CD4-positive, alpha-beta T cell treated with Interleukin-1 beta for 1 hour (primary cell): ENCODE measurements at regions not wholly inside any gene's neighbourhood (a gene's known extent, or its start where the extent isn't known, plus 50 kb on each side); places are given as distances from the start of the nearest gene placed in this dataset.
"Not testable (repeated sequence)": the region's sequence is repeated elsewhere in the genome, so short reads cannot be mapped to it uniquely, and the experiment has no call there.

Experiments
- DNase-seq, 2 donors: peaks; one replicate each; pipeline ENCODE4 v3.0.0-alpha.2; 2020 to 2022

DNA sequence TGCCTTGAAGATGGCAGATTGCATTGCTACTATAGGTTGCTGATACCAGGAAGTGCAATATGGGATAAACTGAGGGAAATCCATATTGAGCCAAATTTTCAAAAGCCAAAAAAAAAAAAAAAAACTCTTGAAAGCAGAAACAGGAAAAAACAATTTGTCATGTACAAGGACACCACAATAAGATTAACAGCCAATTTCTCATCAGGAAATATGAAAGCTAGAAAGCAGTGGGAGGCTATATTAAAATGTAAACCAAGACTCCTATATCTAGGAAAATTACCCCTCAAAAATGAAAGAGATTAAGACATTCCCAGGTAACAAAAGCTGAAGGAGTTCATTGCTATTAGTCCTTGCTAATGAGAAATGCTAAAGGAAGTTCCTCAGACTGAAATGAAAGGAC is 462.8 kb upstream of the DPH6 start:
- no peak for DNase-seq

DNA sequence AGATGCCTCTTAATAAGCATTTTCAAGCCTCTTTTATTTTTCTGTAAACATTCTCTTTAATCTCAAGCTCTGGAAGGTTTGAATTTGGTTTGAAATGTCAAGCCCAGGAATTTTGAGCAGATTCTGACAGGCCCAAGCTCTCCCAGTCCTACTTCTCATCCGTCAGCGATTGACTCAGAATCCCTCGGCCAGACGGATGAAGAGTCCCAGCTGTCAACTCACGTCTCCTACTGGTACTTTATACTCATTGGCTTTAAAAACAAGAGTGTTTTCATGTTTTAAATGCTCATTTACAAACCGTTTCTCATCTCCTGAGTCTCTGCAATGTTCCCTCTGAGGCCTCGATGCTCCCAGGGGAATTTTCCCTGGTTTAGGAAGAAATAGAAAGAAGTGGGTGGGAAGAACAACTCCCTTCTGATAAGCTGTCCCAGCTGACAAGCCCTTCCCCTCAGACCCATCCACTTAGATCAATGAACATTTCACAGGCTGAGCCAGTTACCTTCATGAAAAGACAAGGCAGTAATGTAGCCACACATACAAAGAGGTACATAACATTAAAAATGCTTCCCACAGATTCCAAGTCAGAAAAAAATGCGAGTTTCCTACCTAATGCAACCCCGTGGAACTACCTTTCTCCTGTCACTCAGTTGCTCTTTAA is 478.2 kb upstream of the DPH6 start:
- DNase-seq: no peak

GRCh38 chr15:36026627-36027283 is 480.8 kb upstream of the DPH6 start:
- no peak for DNase-seq

GRCh38 chr15:36029606-36030210 is 483.7 kb upstream of the DPH6 start:
- DNase-seq: no peak

DNA sequence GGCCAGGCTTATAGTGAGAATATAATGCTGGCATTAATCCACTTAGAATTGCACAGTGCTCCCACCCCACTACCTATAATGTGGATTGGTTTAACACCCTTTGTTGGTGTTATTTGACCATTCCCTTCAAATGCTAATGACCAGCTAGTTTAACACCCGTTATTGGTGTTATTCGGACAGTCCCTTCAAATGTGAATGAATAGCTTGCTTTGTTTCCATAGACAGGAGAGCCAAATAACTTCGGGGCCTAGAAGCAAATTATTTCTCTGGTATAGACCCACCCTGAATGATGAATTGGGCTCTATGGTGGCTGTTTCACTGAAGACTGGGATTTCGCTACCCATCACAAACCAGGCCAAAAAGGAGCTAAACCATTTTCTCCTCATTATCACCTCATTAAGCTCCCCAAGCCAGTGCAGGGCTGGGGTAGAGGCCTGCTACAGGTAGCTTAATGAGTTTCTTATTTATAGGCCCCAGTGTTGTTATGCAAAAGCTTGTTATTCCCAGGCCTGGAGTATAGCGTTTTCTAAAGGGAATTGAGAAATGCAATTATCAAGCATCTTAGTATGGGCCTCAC is 494.1 kb upstream of the DPH6 start:
- no peak for DNase-seq

- not testable (repeated sequence) for DNase-seq
Measured at GRCh38 chr15:36047018-36047716, 501.2 kb upstream of the DPH6 start.

GRCh38 chr15:36050899-36051298 is 504.9 kb upstream of the DPH6 start:
- no peak for DNase-seq

GRCh38 chr15:36052641-36053040 is 506.7 kb upstream of the DPH6 start:
- not testable (repeated sequence) for DNase-seq

DNA sequence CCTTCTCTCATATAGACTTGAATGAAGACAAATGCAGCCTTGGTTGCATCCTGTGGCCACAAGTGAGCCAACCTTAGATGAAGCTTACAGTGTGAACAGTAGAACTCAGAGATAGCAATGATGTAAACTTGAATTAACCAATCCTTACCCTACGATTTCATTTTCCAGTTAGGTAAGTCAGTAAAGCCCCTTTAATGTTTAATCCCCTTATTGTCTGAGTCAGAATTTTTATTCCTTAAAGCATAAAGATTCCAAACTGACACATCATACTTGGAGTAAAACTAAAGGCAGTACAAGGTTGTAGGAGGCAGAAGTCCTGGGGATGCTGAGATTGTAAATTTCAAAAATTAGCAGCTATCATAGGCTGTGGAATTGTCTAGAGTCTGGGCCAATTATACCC is 507.8 kb upstream of the DPH6 start:
- DNase-seq: no peak

GRCh38 chr15:36059596-36059995 is 513.6 kb upstream of the DPH6 start:
- DNase-seq: no peak

- no peak for DNase-seq
Measured at GRCh38 chr15:36062357-36062756, 516.4 kb upstream of the DPH6 start.

DNA sequence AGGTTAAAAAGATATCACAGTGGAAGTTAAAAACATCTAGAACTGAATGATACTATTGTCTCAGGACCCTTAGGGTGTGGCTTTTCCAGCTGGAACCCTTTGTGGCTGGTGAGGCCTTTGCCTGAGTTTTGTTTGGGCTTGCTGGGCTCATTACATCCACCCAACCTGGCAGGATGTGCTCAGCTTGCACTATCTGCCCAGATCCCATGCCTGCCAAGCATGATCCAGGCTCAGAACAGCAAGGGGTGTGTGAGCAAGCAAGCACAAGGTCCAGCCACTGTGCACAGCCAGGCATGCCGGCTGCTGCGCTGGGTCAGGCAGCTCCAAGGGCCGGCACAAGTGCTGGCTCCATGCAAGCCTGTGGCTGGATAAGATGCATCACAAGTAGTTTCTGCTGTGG is 512.7 kb upstream of the CDIN1 start:
- no peak for DNase-seq

DNA sequence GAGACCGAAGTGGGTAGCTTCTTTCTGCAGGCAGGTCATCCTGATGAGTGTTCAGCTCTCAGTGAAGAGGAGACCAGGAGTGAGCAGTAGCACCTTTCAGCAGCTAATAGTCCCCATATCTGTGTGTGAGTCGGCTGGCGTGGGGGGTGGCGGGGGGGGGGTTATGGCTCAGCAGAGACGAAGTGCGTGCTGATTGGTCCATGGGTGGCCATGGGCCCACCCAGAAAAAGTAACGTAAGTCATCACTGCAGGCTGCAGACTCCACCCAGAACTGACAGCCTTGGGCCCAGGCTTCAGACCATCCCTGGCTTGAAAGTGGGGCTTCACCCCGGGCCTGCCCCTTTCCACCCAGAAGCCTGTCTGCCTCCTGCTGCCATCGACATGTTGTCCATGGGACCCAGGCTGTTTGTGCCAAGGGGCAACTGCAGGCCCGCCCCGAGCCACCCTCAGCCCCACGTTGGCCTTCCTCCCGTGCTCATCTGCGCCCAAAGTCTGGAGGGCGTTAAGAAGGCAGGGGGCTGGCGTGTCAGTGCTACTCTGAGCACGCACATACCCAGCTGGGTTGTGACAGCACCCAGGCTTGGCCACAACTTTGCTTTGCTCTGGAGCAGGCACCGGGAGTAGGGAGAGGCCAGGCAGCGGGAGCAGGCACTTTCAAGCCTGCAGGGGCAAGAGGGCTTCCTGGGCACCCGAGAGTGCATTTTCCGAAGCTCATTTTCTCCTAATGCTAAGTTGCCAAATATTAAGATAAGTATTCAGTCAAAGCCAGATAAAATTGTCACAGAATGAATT is 511.7 kb upstream of the CDIN1 start:
- DNase-seq: no peak

- no peak for DNase-seq
Measured at GRCh38 chr15:36075333-36075732, 504.1 kb upstream of the CDIN1 start.

DNA sequence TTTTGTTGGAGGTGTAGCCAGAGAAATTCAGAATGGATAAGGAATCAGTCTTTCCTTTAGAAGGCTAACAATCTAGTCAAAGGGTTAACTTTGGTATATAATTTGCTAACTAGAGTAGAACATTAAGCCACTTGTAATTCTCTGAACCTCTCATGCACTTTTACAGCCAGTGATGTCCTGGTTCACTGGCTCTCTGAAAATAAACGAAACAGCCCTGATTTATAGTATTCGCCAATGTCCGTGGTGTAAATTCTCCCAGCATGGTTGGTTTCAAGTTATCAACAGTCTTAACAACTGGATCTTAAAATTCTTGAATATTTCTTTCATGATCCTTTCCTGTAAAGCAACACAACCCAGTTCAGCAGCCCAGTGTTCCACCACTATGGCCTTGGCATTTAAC is 500.4 kb upstream of the CDIN1 start:
- no peak for DNase-seq

DNA sequence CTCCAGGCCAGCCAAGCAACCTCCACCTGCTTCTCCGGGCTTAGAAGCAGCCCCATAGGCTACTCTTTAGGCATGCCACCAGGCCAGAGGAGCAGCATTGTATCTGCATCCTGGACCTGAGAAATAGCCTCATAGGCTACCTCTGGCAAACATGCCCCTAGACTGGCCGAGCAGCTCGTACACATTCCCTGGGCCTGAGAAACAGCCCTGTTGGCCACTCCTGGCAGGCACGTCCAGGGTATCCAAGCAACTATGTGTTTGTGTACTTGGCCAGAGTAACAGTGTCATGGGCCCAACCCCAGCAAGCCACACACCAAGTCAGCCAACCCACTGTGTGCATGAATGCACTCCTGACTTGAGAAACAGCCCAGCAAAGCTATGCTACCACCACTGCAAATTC is 498.7 kb upstream of the CDIN1 start:
- no peak for DNase-seq

- no peak for DNase-seq
Measured at GRCh38 chr15:36090286-36090946, 489.0 kb upstream of the CDIN1 start.

DNA sequence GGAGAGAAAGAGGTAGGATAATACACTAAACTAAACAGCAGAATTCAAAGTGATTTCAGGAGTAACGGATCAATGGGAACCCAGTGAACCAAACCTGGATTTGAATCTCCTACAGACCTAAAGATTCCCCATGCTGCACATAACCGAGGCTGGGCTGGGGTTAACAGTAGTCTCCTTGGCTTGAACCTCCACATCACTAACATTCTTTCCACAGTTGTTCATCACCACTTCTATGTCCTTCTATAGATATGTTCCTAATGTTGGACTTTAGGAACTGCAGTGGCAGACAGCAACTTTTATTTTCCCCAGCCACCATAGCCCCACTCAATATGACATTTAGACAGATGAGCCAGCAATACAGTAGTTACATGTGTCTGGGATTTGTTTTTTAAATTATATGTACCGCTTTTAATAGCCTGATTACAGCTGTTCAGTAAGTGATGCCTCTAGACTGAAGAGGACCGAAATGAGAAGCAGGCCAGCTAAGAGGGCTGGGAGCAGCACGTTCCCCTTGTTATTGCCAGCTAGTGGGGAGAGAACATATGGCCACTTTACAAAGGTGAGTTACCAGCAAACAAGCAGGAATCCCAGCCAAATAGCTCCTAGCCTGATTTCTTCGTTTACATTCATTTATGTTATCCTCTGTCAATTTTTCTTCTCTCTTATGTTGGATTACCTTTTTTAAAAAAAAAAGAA is 472.6 kb upstream of the CDIN1 start:
- no peak for DNase-seq

- DNase-seq: no peak
Measured at GRCh38 chr15:36108541-36108940, 470.9 kb upstream of the CDIN1 start.

DNA sequence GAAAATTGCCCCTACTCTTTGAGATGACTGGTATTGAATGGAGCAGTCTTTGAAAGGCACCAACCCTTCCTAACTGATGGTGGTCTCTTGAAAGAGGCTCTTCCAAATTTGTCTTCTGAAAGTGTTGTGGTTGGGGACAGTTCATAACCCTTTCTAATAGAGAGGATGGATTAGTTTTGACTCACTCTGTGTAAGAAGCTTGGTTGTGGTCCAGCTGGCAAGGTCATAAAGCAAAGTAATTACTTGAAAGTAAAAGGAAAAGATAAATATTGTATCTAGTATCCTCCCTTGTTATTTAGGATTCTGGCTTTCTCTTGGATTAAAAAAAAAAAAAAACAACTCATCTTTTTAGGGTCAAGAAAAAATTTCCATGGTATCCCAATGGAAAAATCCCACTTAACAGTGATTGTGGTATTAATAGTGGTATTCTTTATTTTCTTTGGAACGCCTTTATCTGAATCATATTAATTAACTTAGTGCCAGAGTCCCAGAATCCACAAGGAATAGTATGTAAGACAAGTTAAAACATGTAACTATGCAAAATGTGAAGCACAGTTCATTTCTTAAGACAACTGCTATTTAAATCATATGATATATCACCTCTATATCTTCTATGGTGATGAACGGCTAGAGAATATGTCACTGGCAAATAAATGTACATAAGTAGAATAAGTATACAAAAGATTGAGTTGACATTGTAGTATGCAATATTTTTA is 469.3 kb upstream of the CDIN1 start:
- no peak for DNase-seq

DNA sequence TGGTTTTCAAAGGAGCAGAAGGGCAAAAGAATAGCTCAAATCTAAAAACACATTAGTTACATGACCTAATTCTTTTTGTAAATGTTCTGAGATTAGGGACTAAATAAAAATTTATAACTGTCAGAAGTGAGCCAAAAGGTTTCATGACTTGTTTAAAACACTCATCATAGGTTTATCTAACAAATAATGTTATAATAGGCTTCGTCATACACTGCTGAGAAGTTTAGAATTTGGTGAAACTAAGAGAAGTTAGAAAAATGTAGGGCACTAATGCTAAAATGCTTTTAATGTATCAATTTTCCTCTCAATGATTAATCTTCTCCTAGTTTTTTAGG is 468.8 kb upstream of the CDIN1 start:
- no peak for DNase-seq
